HCT116 (cell line): ENCODE measurements at regions not wholly inside any gene's neighbourhood (a gene's known extent, or its start where the extent isn't known, plus 50 kb on each side); places are given as distances from the start of the nearest gene placed in this dataset.
"Not testable (repeated sequence)": the region's sequence is repeated elsewhere in the genome, so short reads cannot be mapped to it uniquely, and the experiment has no call there.

Source experiments
- ATAC-seq: fragments of 200-7000 bp; cut with Tn5 transposase; 2 replicates; pipeline ENCODE4 v1.9.1; 2020; ENCODE audit warnings: mild to moderate bottlenecking, moderate library complexity
- BruUV-seq: library from RNA; stranded (reverse); fragments of 400-500 nt; replicated peaks from 2 replicates; lab custom pipeline; 2021; lab: Mats Ljungman, UMichigan
- CTCF ChIA-PET: fragments of 300-600 bp; sonication (Branson Sonifier 250); formaldehyde crosslinking; loops from one replicate; lab custom pipeline; 2021; ENCODE audit warnings: antibody characterized with exemption; lab: Charles Lee
- POLR2A ChIA-PET: fragments of 300-600, 350-600 bp; sonication (Branson Sonifier 250); formaldehyde crosslinking; loops from one replicate; lab custom pipeline; 2021; ENCODE audit warnings: antibody characterized with exemption; lab: Charles Lee
- RAD21 ChIA-PET, 2 experiments: fragments of 300-600 bp; sonication (Branson Sonifier 250); formaldehyde crosslinking; loops; one replicate each; lab custom pipeline; 2023; ENCODE audit warnings: low total read pairs in 2 of 2; ENCODE audit not compliant: uncharacterized antibody in 2 of 2, unreplicated experiment in 2 of 2, low non-redundant PET in 1 of 2; lab: Charles Lee
- DNase-seq: peaks from one replicate; pipeline ENCODE4 v3.0.0-alpha.2; 2010; ENCODE audit warnings: low read depth, low spot score
- H2AFZ ChIP-seq: fragments of 200-600 bp; shearing (Covaris generic), sonication (generic); 2 replicates; pipeline ENCODE4 v1.6.1; 2017; ENCODE audit warnings: low read depth, mixed run types, mixed read lengths, antibody characterized with exemption, low read length; ENCODE audit not compliant: poor library complexity, severe bottlenecking
- H3K27ac ChIP-seq: 2 replicates; pipeline ENCODE4 v1.5.1; 2012; ENCODE audit warnings: low read depth, low read length
- H3K27me3 ChIP-seq: fragments of 200-600 bp; sonication (generic); 2 replicates; pipeline ENCODE4 v1.6.1; 2016; ENCODE audit warnings: mixed run types, low read length, mixed read lengths; ENCODE audit not compliant: insufficient read depth
- H3K36me3 ChIP-seq, 2 experiments: fragments of 200-500 bp in 1 of 2; fragments of 200-600 bp in 1 of 2; sonication (Bioruptor generic) in 1 of 2; sonication (generic) in 1 of 2; 2 replicates each; pipeline versions ENCODE4 v1.5.1 to v1.6.1; 2014 to 2016; ENCODE audit warnings: low read length in 2 of 2, inconsistent platforms in 1 of 2, mixed read lengths in 1 of 2, mixed run types in 1 of 2; ENCODE audit not compliant: insufficient read depth in 2 of 2, control insufficient read depth in 1 of 2
- H3K4me1 ChIP-seq, 2 experiments: fragments of 200-600 bp in 1 of 2; sonication (generic) in 1 of 2; 2 replicates each; pipeline versions ENCODE4 v1.5.1 to v1.6.1; 2012 to 2017; ENCODE audit warnings: low read length in 2 of 2, inconsistent platforms in 1 of 2, mild to moderate bottlenecking in 1 of 2, mixed read lengths in 1 of 2, mixed run types in 1 of 2, moderate library complexity in 1 of 2; ENCODE audit not compliant: insufficient read depth in 2 of 2, control insufficient read depth in 1 of 2
- H3K4me2 ChIP-seq: fragments of 200-600 bp; sonication (generic); 2 replicates; pipeline ENCODE4 v1.6.1; 2017; ENCODE audit warnings: mixed run types, low read length, mixed read lengths
- H3K4me3 ChIP-seq, 2 experiments: fragments of 200-600 bp in 1 of 2; sonication (generic) in 1 of 2; replicated peaks in 1 of 2; 2 replicates each; pipeline ENCODE4 v1.5.1; 2011 to 2016; ENCODE audit warnings: low read length in 2 of 2, control low read depth in 1 of 2, low read depth in 1 of 2, mild to moderate bottlenecking in 1 of 2, mixed read lengths in 1 of 2, mixed run types in 1 of 2
- H3K79me2 ChIP-seq: fragments of 200-600 bp; sonication (generic); 2 replicates; pipeline ENCODE4 v1.6.1; 2017; ENCODE audit warnings: mild to moderate bottlenecking, mixed run types, low read length, moderate library complexity, mixed read lengths; ENCODE audit not compliant: insufficient read depth
- H3K9ac ChIP-seq: fragments of 200-600 bp; sonication (generic); 2 replicates; pipeline ENCODE4 v1.6.1; 2016; ENCODE audit warnings: low read length, mixed read lengths
- H3K9me2 ChIP-seq: fragments of 200-600 bp; sonication (generic), shearing (Covaris generic); 2 replicates; pipeline ENCODE4 v1.6.1; 2017; ENCODE audit warnings: mixed run types, mild to moderate bottlenecking, moderate library complexity; ENCODE audit not compliant: insufficient read depth
- H3K9me3 ChIP-seq, 2 experiments: fragments of 200-500 bp in 1 of 2; fragments of 200-600 bp in 1 of 2; sonication (Bioruptor generic) in 1 of 2; sonication (generic) in 1 of 2; 2 replicates each; pipeline ENCODE4 v1.6.1; 2014 to 2017; ENCODE audit warnings: low read length in 2 of 2, mixed read lengths in 2 of 2, inconsistent platforms in 1 of 2, low read depth in 1 of 2, mild to moderate bottlenecking in 1 of 2, mixed run types in 1 of 2, moderate library complexity in 1 of 2; ENCODE audit not compliant: control insufficient read depth in 1 of 2, insufficient read depth in 1 of 2
- H4K20me1 ChIP-seq: fragments of 200-600 bp; sonication (generic), shearing (Covaris generic); 2 replicates; pipeline ENCODE4 v1.6.1; 2017; ENCODE audit warnings: mixed run types, mild to moderate bottlenecking, moderate library complexity; ENCODE audit not compliant: insufficient read depth
- CBX3 ChIP-seq: IDR thresholded peaks from 2 replicates; pipeline ENCODE4 v1.6.1; 2012; ENCODE audit warnings: low read depth
- CEBPB ChIP-seq: IDR thresholded peaks from 2 replicates; pipeline ENCODE4 v1.6.1; 2012; ENCODE audit warnings: low read depth
- EGR1 ChIP-seq: IDR thresholded peaks from 2 replicates; pipeline ENCODE4 v1.6.1; 2012; ENCODE audit warnings: low read depth
- ELF1 ChIP-seq: IDR thresholded peaks from 2 replicates; pipeline ENCODE4 v1.6.1; 2012; ENCODE audit warnings: low read depth, borderline replicate concordance
- FOSL1 ChIP-seq: IDR thresholded peaks from 2 replicates; pipeline ENCODE4 v1.6.1; 2012; ENCODE audit warnings: low read depth
- JUND ChIP-seq: IDR thresholded peaks from 2 replicates; pipeline ENCODE4 v1.6.1; 2012
- POLR2AphosphoS5 ChIP-seq: IDR thresholded peaks from 2 replicates; pipeline ENCODE4 v1.6.1; 2011; ENCODE audit warnings: mild to moderate bottlenecking, low read depth, low read length, moderate library complexity
- SP1 ChIP-seq: IDR thresholded peaks from 2 replicates; pipeline ENCODE4 v1.6.1; 2012; ENCODE audit warnings: low read depth
- TCF7L2 ChIP-seq: IDR thresholded peaks from 2 replicates; pipeline ENCODE4 v1.7.0; 2011; ENCODE audit warnings: borderline replicate concordance, inconsistent platforms; ENCODE audit not compliant: insufficient read depth, insufficient read length; ENCODE audit errors: extremely low read depth
- YY1 ChIP-seq: IDR thresholded peaks from 2 replicates; pipeline ENCODE4 v1.6.1; 2011; ENCODE audit warnings: low read length, low read depth, moderate library complexity, mild to moderate bottlenecking; ENCODE audit not compliant: insufficient replicate concordance; ENCODE audit errors: extremely low read depth
- intact Hi-C: fragments of 100-400 bp; cut with micrococcal nuclease; formaldehyde crosslinking; loops from 2 replicates; pipeline ENCODE4 v1.10.0; 2022
- TF ChIP-seq, protein P1 (sequence below): IDR thresholded peaks from 2 replicates; pipeline ENCODE4 v1.6.1; 2012
- TF ChIP-seq, protein P2 (sequence below): IDR thresholded peaks from 2 replicates; pipeline ENCODE4 v1.6.1; 2011; ENCODE audit warnings: mild to moderate bottlenecking, low read length, moderate library complexity; ENCODE audit not compliant: insufficient replicate concordance; ENCODE audit errors: extremely low read depth

DNA sequence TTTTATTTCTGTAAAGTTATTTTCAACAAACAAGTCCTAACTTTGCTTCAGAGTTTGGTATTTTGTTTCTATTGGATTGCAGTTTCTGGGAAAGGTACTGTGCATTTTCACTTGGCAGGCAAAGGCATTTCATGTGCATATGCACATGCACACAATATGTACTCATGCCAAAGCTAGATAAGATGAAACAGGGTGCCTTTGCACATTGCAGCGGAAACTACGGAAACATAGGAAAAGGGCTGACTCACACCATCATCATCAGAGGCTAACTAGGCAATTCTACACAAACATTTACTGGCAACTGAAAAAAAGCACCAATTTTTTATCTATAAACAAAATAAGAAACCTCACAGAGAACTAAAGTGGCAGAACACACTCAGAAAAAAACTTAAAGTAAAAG is 550.6 kb upstream of the NECTIN3 start:
- Histone ChIP-seq H3K4me2 (peak overlapping the region; percentile 26; the same call in 1 of the 2 replicates), H3K79me2 (no peaks in the 10 kb centered on the region), H3K36me3 (no peaks in the 10 kb centered on the region; a peak in 1 of 4 replicates), H2AFZ (peak overlapping the region; percentile 14), H4K20me1 (no peaks in the 10 kb centered on the region), H3K9ac (no peak overlapping the region), H3K9me3 (no peaks in the 10 kb centered on the region; a peak in 1 of 4 replicates), H3K9me2 (no peaks in the 10 kb centered on the region; the same call in 1 of the 2 replicates), H3K27ac (no peak overlapping the region; the same call in 1 of the 2 replicates), H3K4me3 (no peak overlapping the region), H3K4me1 (peaks cover 0 to 12% of the 10 kb centered on the region in 2 experiments; a peak in 2 of 4 replicates), H3K27me3 (no peaks in the 10 kb centered on the region)
- intact Hi-C loops = no loop called here
- TF ChIP-seq EGR1 = no peak
- peak; percentile 73 for TF ChIP-seq FOSL1
- TF ChIP-seq CBX3 = peak; percentile 84
- TF ChIP-seq JUND = peak; percentile 61
- TF ChIP-seq, protein P1, sequence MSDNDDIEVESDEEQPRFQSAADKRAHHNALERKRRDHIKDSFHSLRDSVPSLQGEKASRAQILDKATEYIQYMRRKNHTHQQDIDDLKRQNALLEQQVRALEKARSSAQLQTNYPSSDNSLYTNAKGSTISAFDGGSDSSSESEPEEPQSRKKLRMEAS = 0 out of 2 replicates have a peak, but pooled peaks have one; percentile 43
- 0 out of 2 replicates have a peak, but pooled peaks have one; percentile 7 for TF ChIP-seq ELF1
- TF ChIP-seq TCF7L2 = peak; percentile 42
- no peak for TF ChIP-seq YY1
- peak; percentile 21; the same call in 1 of the 2 replicates for TF ChIP-seq CEBPB
- TF ChIP-seq SP1 = peak; percentile 58
- no peak for TF ChIP-seq POLR2AphosphoS5
- TF ChIP-seq, protein P2, sequence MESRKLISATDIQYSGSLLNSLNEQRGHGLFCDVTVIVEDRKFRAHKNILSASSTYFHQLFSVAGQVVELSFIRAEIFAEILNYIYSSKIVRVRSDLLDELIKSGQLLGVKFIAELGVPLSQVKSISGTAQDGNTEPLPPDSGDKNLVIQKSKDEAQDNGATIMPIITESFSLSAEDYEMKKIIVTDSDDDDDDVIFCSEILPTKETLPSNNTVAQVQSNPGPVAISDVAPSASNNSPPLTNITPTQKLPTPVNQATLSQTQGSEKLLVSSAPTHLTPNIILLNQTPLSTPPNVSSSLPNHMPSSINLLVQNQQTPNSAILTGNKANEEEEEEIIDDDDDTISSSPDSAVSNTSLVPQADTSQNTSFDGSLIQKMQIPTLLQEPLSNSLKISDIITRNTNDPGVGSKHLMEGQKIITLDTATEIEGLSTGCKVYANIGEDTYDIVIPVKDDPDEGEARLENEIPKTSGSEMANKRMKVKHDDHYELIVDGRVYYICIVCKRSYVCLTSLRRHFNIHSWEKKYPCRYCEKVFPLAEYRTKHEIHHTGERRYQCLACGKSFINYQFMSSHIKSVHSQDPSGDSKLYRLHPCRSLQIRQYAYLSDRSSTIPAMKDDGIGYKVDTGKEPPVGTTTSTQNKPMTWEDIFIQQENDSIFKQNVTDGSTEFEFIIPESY = no peak
- RAD21 ChIA-PET = no interaction called here
- peak; percentile 65 for ATAC-seq
- BruUV-seq = no TSS peak
- peak; percentile 41 for DNase-seq
- POLR2A ChIA-PET = no interaction called here
- CTCF ChIA-PET = no interaction called here

DNA sequence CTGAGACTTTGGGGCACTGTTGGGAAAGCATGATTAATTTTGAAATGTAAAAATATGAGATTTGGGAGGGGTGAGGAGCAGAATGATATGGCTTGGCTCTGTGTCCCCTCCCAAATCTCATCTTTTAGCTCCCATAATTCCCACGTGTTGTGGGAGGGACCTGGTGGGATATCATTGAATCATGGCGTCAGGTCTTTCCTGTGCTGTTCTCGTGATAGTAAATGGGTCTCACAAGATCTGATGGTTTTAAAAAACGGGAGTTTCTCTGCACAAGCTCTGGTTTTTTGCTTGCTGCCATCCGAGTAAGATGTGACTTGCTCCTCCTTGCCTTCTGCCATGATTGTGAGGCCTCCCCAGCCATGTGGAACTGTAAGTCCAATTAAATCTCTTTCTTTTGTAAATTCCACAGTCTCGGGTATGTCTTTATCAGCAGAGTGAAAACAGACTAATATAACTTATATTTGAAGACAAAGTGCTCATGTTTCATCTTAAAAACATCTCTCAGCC is 546.0 kb upstream of the NECTIN3 start:
- H3K27ac ChIP-seq, H3K9ac ChIP-seq, RAD21 ChIA-PET, ATAC-seq, intact Hi-C loops, BruUV-seq, H3K9me3 ChIP-seq, H3K4me2 ChIP-seq, CTCF ChIA-PET, POLR2A ChIA-PET, DNase-seq, H3K79me2 ChIP-seq, H4K20me1 ChIP-seq, H3K27me3 ChIP-seq, H3K4me3 ChIP-seq, H3K9me2 ChIP-seq, H3K36me3 ChIP-seq: not testable (repeated sequence)
- peak overlapping the region; percentile 30 for H2AFZ ChIP-seq
- H3K4me1 ChIP-seq = peaks cover 11 to 34% of the 10 kb centered on the region in 2 experiments
